HEK293 (cell line): ENCODE measurements at regions not wholly inside any gene's neighbourhood (a gene's known extent, or its start where the extent isn't known, plus 50 kb on each side); places are given as distances from the start of the nearest gene placed in this dataset.

ENCODE experiments used
- CTCF ChIA-PET: fragments of 350-600 bp; formaldehyde crosslinking; extraction: SDS; loops from one replicate; lab custom pipeline; 2021; ENCODE audit warnings: antibody characterized with exemption; lab: Yijun Ruan, JAX
- POLR2A ChIA-PET: fragments of 300-600 bp; formaldehyde crosslinking; extraction: SDS; loops from one replicate; lab custom pipeline; 2020; ENCODE audit warnings: antibody characterized with exemption, inconsistent platforms; lab: Yijun Ruan, JAX
- H3K27ac ChIP-seq: fragments of 200-500 bp; sonication (Bioruptor generic); 2 replicates; pipeline ENCODE4 v1.5.1; 2014; ENCODE audit warnings: low read depth, low read length, control low read depth, inconsistent platforms; ENCODE audit errors: extremely low read depth
- H3K36me3 ChIP-seq, 2 experiments: fragments of 200-500 bp in 1 of 2; sonication (Bioruptor generic) in 1 of 2; 1 replicate in 1 of 2; 2 replicates in 1 of 2; pipeline ENCODE4 v1.5.1; 2014 to 2017; ENCODE audit warnings: inconsistent platforms in 2 of 2, low read length in 2 of 2; ENCODE audit not compliant: control insufficient read depth in 2 of 2, insufficient read depth in 1 of 2
- H3K4me1 ChIP-seq: fragments of 200-500 bp; sonication (Bioruptor generic); 2 replicates; pipeline ENCODE4 v1.5.1; 2014; ENCODE audit warnings: mild to moderate bottlenecking, low read length, inconsistent platforms; ENCODE audit not compliant: control insufficient read depth, insufficient read depth
- H3K4me3 ChIP-seq: 2 replicates; pipeline ENCODE4 v1.5.1; 2011; ENCODE audit warnings: low read depth, mild to moderate bottlenecking, control low read depth, low read length, moderate library complexity
- H3K9me3 ChIP-seq: fragments of 200-500 bp; sonication (Bioruptor generic); 2 replicates; pipeline ENCODE4 v1.5.1; 2014; ENCODE audit warnings: low read depth, low read length, inconsistent platforms; ENCODE audit not compliant: control insufficient read depth, insufficient read depth
- HOXD13 ChIP-seq: sonication (generic); formaldehyde crosslinking; IDR thresholded peaks from 2 replicates; pipeline ENCODE4 v1.8.0; 2022; ENCODE audit warnings: missing genetic modification reagents, borderline replicate concordance
- MZF1 ChIP-seq: fragments of 450-650 bp; formaldehyde crosslinking; IDR thresholded peaks from 2 replicates; pipeline ENCODE4 v1.5.1; 2017; ENCODE audit warnings: missing biosample characterization, missing genetic modification characterization, borderline replicate concordance
- REPIN1 ChIP-seq: fragments of 450-650 bp; formaldehyde crosslinking; IDR thresholded peaks from 2 replicates; pipeline ENCODE4 v1.5.1; 2017; ENCODE audit warnings: missing biosample characterization, missing genetic modification characterization, low read depth
- TCF7L2 ChIP-seq: IDR thresholded peaks from 2 replicates; pipeline ENCODE4 v1.6.1; 2011; ENCODE audit warnings: low read depth, mild to moderate bottlenecking, inconsistent platforms, low read length, moderate library complexity, borderline replicate concordance
- WT1 ChIP-seq: fragments of 450-650 bp; formaldehyde crosslinking; IDR thresholded peaks from 2 replicates; pipeline ENCODE4 v1.5.1; 2016; ENCODE audit warnings: missing biosample characterization, missing genetic modification characterization
- ZBTB48 ChIP-seq: fragments of 450-650 bp; formaldehyde crosslinking; IDR thresholded peaks from 2 replicates; pipeline ENCODE4 v1.5.1; 2016; ENCODE audit warnings: missing biosample characterization, missing genetic modification characterization
- ZFP69B ChIP-seq: fragments of 450-650 bp; formaldehyde crosslinking; IDR thresholded peaks from 2 replicates; pipeline ENCODE4 v1.5.1; 2016; ENCODE audit warnings: missing biosample characterization, missing genetic modification characterization
- ZNF121 ChIP-seq: fragments of 450-650 bp; formaldehyde crosslinking; IDR thresholded peaks from 2 replicates; pipeline ENCODE4 v1.5.1; 2016; ENCODE audit warnings: missing biosample characterization, missing genetic modification characterization
- ZNF16 ChIP-seq: fragments of 450-650 bp; formaldehyde crosslinking; IDR thresholded peaks from 2 replicates; pipeline ENCODE4 v1.5.1; 2016; ENCODE audit warnings: low read depth, missing biosample characterization, missing genetic modification characterization
- ZNF184 ChIP-seq: fragments of 450-650 bp; IDR thresholded peaks from 2 replicates; pipeline ENCODE4 v1.5.1; 2018; ENCODE audit warnings: missing biosample characterization, mild to moderate bottlenecking, missing genetic modification characterization
- ZNF202 ChIP-seq: fragments of 450-650 bp; formaldehyde crosslinking; IDR thresholded peaks from 2 replicates; pipeline ENCODE4 v1.5.1; 2016; ENCODE audit warnings: missing biosample characterization, missing genetic modification characterization, borderline replicate concordance
- ZNF24 ChIP-seq: fragments of 450-650 bp; formaldehyde crosslinking; IDR thresholded peaks from 2 replicates; pipeline ENCODE4 v1.5.1; 2016; ENCODE audit warnings: missing biosample characterization, missing genetic modification characterization
- ZNF292 ChIP-seq: fragments of 450-650 bp; formaldehyde crosslinking; IDR thresholded peaks from 2 replicates; pipeline ENCODE4 v1.5.1; 2016; ENCODE audit warnings: low read depth, missing biosample characterization, missing genetic modification characterization, borderline replicate concordance
- ZNF391 ChIP-seq: fragments of 450-650 bp; formaldehyde crosslinking; IDR thresholded peaks from 2 replicates; pipeline ENCODE4 v1.5.1; 2016; ENCODE audit warnings: low read depth, missing biosample characterization, missing genetic modification characterization, borderline replicate concordance
- ZNF610 ChIP-seq: fragments of 450-650 bp; formaldehyde crosslinking; IDR thresholded peaks from 2 replicates; pipeline ENCODE4 v1.5.1; 2016; ENCODE audit warnings: missing biosample characterization, missing genetic modification characterization, borderline replicate concordance
- ZNF621 ChIP-seq: fragments of 450-650 bp; formaldehyde crosslinking; IDR thresholded peaks from 2 replicates; pipeline ENCODE4 v1.5.1; 2017; ENCODE audit warnings: missing biosample characterization, missing genetic modification characterization
- TF ChIP-seq, protein P1 (sequence below): fragments of 450-650 bp; formaldehyde crosslinking; IDR thresholded peaks from 2 replicates; pipeline ENCODE4 v1.5.1; 2016; ENCODE audit warnings: missing biosample characterization, missing genetic modification characterization
- TF ChIP-seq, protein P2 (sequence below): fragments of 450-650 bp; formaldehyde crosslinking; IDR thresholded peaks from 2 replicates; pipeline ENCODE4 v1.5.1; 2016; ENCODE audit warnings: missing biosample characterization, missing genetic modification characterization
- TF ChIP-seq, protein P3 (sequence below): fragments of 450-650 bp; formaldehyde crosslinking; IDR thresholded peaks from 2 replicates; pipeline ENCODE4; 2016; ENCODE audit warnings: missing biosample characterization, missing genetic modification characterization
- TF ChIP-seq, protein P4 (sequence below): fragments of 450-650 bp; formaldehyde crosslinking; IDR thresholded peaks from 2 replicates; pipeline ENCODE4 v1.5.1; 2016; ENCODE audit warnings: missing biosample characterization, missing genetic modification characterization, low read depth
- TF ChIP-seq, protein P5 (sequence below): fragments of 450-650 bp; formaldehyde crosslinking; IDR thresholded peaks from 2 replicates; pipeline ENCODE4 v1.5.1; 2017; ENCODE audit warnings: missing biosample characterization, missing genetic modification characterization
- TF ChIP-seq, protein P6 (sequence below): fragments of 450-650 bp; formaldehyde crosslinking; IDR thresholded peaks from 2 replicates; pipeline ENCODE4 v1.5.1; 2017; ENCODE audit warnings: missing biosample characterization, missing genetic modification characterization

DNA sequence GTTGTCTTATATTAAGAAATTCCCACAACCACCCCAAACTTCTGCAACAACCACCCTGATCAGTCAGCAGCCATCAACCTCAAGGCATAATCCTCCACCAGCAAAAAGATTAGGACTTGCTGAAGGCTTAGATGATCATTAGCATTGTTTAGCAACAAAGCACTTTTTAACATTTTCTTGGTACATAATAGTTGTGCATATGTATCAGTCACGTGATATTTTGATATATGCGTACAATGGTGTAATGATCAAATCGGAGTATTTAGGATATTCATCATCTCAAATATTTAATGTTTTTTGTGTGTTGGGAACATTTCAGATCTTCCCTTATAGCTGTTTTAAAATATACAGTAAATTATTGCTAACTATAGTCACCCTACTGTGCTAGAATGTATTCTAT lies 73.5 kb upstream of the API5 start:
- no peaks in the 10 kb centered on the region for H3K4me1 ChIP-seq
- TF ChIP-seq TCF7L2, result no peak
- no peak for TF ChIP-seq ZNF24 (tag by site-specific recombination)
- TF ChIP-seq MZF1 (tag by site-specific recombination), result no peak
- TF ChIP-seq WT1 (tag by site-specific recombination), result no peak
- TF ChIP-seq ZNF16, result no peak
- TF ChIP-seq, protein P1, sequence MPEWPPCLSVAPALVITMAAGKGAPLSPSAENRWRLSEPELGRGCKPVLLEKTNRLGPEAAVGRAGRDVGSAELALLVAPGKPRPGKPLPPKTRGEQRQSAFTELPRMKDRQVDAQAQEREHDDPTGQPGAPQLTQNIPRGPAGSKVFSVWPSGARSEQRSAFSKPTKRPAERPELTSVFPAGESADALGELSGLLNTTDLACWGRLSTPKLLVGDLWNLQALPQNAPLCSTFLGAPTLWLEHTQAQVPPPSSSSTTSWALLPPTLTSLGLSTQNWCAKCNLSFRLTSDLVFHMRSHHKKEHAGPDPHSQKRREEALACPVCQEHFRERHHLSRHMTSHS (tag by site-specific recombination), result no peak
- no peak for TF ChIP-seq ZNF621
- H3K9me3 ChIP-seq, result no peaks in the 10 kb centered on the region
- no peaks in the 10 kb centered on the region for H3K36me3 ChIP-seq
- H3K4me3 ChIP-seq, result no peak overlapping the region
- CTCF ChIA-PET, result no interaction called here
- no peak overlapping the region for H3K27ac ChIP-seq
- POLR2A ChIA-PET, result no interaction called here

DNA sequence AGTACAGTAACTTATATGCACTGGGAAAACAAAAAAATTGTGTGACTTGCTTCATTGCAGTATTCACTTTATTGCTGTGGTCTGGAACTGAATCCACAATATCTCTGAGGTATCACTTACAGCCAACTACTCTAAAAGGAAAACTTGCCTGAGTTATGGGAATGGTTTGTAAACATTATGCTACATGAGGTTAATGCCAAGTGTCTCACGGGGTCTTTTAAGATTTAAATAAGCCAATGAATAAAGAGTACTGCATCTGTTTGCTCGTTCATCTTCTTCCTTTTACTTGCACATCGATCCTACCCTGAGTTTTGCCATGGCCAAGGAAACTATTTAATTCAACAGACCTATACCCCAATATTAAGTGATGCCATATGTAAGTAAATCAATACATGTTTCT lies 72.0 kb upstream of the API5 start:
- TF ChIP-seq, protein P2, sequence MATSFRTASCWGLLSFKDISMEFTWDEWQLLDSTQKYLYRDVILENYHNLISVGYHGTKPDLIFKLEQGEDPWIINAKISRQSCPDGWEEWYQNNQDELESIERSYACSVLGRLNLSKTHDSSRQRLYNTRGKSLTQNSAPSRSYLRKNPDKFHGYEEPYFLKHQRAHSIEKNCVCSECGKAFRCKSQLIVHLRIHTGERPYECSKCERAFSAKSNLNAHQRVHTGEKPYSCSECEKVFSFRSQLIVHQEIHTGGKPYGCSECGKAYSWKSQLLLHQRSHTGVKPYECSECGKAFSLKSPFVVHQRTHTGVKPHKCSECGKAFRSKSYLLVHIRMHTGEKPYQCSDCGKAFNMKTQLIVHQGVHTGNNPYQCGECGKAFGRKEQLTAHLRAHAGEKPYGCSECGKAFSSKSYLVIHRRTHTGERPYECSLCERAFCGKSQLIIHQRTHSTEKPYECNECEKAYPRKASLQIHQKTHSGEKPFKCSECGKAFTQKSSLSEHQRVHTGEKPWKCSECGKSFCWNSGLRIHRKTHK (tag by site-specific recombination), result no peak
- TF ChIP-seq REPIN1 (tag by site-specific recombination) (no peak), ZNF202 (tag by site-specific recombination) (no peak), ZNF610 (tag by site-specific recombination) (no peak), ZNF121 (tag by site-specific recombination) (no peak), ZNF184 (tag by site-specific recombination) (no peak), ZNF391 (tag by site-specific recombination) (no peak)
- TF ChIP-seq, protein P1 (tag by site-specific recombination), result no peak
- TF ChIP-seq, protein P3, sequence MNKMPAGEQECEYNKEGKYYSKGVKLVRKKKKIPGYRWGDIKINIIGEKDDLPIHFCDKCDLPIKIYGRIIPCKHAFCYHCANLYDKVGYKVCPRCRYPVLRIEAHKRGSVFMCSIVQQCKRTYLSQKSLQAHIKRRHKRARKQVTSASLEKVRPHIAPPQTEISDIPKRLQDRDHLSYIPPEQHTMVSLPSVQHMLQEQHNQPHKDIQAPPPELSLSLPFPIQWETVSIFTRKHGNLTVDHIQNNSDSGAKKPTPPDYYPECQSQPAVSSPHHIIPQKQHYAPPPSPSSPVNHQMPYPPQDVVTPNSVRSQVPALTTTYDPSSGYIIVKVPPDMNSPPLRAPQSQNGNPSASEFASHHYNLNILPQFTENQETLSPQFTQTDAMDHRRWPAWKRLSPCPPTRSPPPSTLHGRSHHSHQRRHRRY, result no peak
- no peak overlapping the region for H3K27ac ChIP-seq
- no peak overlapping the region for H3K4me3 ChIP-seq
- no peaks in the 10 kb centered on the region for H3K4me1 ChIP-seq
- no peaks in the 10 kb centered on the region for H3K9me3 ChIP-seq
- ChIA-PET CTCF (no interaction called here), POLR2A (no interaction called here)
- no peaks in the 10 kb centered on the region for H3K36me3 ChIP-seq

DNA sequence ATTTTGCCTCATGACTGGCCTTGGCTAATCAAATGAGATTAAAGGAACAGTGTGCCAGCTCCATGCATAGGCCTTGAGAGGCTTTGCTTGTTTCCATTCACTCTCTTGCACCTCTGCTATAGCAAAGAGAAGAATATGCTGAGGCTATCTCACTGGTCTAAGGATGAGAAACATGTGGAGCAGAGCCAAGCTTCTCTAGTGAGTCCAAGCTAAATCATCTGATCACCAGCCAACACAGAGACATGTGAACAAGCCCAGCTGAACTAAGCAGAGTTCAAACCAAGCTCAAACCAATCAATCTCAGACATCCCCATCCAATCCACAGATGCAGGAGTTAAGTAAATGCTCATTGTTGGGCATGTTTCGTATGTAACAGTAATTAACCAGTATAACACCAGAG lies 69.4 kb upstream of the API5 start:
- POLR2A ChIA-PET, result no interaction called here
- Histone ChIP-seq H3K4me1 (no peaks in the 10 kb centered on the region), H3K4me3 (no peak overlapping the region), H3K36me3 (no peaks in the 10 kb centered on the region), H3K9me3 (no peaks in the 10 kb centered on the region), H3K27ac (no peak overlapping the region)
- CTCF ChIA-PET, result interaction anchor here (0.9 kb wide), 1 partner anchor 40 kb away, joined by 6 read pairs; no protein-coding TSS in a partner anchor
- TF ChIP-seq HOXD13 (no peak), ZFP69B (tag by site-specific recombination) (no peak), ZNF292 (tag by site-specific recombination) (no peak), ZBTB48 (no peak)
- TF ChIP-seq, protein P4, sequence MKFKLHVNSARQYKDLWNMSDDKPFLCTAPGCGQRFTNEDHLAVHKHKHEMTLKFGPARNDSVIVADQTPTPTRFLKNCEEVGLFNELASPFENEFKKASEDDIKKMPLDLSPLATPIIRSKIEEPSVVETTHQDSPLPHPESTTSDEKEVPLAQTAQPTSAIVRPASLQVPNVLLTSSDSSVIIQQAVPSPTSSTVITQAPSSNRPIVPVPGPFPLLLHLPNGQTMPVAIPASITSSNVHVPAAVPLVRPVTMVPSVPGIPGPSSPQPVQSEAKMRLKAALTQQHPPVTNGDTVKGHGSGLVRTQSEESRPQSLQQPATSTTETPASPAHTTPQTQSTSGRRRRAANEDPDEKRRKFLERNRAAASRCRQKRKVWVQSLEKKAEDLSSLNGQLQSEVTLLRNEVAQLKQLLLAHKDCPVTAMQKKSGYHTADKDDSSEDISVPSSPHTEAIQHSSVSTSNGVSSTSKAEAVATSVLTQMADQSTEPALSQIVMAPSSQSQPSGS (tag by site-specific recombination), result no peak
- TF ChIP-seq, protein P5, sequence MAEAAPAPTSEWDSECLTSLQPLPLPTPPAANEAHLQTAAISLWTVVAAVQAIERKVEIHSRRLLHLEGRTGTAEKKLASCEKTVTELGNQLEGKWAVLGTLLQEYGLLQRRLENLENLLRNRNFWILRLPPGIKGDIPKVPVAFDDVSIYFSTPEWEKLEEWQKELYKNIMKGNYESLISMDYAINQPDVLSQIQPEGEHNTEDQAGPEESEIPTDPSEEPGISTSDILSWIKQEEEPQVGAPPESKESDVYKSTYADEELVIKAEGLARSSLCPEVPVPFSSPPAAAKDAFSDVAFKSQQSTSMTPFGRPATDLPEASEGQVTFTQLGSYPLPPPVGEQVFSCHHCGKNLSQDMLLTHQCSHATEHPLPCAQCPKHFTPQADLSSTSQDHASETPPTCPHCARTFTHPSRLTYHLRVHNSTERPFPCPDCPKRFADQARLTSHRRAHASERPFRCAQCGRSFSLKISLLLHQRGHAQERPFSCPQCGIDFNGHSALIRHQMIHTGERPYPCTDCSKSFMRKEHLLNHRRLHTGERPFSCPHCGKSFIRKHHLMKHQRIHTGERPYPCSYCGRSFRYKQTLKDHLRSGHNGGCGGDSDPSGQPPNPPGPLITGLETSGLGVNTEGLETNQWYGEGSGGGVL (tag by site-specific recombination), result no peak
- TF ChIP-seq, protein P1 (tag by site-specific recombination), result no peak
- TF ChIP-seq, protein P6, sequence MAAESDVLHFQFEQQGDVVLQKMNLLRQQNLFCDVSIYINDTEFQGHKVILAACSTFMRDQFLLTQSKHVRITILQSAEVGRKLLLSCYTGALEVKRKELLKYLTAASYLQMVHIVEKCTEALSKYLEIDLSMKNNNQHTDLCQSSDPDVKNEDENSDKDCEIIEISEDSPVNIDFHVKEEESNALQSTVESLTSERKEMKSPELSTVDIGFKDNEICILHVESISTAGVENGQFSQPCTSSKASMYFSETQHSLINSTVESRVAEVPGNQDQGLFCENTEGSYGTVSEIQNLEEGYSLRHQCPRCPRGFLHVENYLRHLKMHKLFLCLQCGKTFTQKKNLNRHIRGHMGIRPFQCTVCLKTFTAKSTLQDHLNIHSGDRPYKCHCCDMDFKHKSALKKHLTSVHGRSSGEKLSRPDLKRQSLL (tag by site-specific recombination), result no peak
